Dedifferentiated amniotic fluid mesenchymal stem cell (primary cell): ENCODE measurements at regions not wholly inside any gene's neighbourhood (a gene's known extent, or its start where the extent isn't known, plus 50 kb on each side); places are given as distances from the start of the nearest gene placed in this dataset.
A peak's percentile ranks its signal among the peaks of the same experiment; 100 is the strongest.
"Not testable (repeated sequence)": the region's sequence is repeated elsewhere in the genome, so short reads cannot be mapped to it uniquely, and the experiment has no call there.

Experiments
- DNase-seq: peaks from one replicate; pipeline ENCODE4 v3.0.0-alpha.2; 2016; ENCODE audit errors: extremely low spot score

DNA sequence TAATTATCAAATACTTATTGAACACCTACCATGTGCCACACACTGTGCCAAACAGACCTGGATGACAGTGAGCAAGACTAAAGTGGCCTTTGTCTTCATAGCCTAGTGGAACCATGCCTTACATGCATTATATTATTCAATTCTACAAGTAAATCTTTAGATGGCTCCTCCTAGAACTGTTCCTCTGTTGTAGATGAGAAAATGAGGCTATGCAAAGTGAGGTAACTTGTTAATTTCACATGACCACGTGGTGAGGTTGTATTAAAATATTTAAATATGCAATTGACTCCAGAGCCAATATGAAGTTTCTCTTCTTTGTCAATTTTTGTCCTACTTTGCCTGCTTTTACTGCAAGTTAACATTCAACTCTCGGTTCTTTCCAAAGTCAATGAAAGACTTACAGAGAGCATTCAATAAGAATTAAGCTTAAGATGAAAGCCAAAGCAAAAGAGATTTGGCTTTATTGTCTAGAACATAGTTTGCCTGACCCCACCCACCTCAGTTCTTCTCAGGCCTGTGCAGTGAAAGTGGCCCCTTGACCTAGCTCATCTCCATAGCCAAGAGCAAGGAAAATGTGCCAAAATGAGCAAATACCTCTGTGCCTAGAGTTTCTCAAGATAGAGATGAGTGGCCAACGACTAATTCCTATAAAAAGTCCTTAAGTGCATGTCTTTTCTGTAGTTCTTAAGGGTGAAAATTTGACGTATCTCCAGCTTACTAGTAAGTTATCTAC is 263.2 kb upstream of the NFIA start:
- DNase-seq = no peak

DNA sequence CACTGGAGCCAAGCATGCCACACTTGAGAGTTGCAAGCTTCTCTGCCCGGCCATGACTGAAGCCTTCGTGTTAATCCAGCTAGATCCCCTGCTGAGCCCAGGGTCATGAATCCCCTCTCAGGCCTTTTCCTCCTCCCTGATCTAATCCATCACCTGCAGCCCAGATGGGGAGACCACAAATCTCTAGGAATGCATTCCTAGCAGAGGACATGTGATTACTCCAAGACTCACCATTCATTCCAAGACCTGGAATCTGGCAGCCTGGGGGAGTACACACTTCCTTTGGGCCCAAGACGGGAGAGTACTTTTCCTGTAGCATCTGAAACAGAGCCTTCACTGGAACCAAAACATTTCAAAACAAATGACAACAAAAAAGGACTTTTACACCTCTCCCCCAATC is 269.3 kb upstream of the NFIA start:
- DNase-seq = no peak

DNA sequence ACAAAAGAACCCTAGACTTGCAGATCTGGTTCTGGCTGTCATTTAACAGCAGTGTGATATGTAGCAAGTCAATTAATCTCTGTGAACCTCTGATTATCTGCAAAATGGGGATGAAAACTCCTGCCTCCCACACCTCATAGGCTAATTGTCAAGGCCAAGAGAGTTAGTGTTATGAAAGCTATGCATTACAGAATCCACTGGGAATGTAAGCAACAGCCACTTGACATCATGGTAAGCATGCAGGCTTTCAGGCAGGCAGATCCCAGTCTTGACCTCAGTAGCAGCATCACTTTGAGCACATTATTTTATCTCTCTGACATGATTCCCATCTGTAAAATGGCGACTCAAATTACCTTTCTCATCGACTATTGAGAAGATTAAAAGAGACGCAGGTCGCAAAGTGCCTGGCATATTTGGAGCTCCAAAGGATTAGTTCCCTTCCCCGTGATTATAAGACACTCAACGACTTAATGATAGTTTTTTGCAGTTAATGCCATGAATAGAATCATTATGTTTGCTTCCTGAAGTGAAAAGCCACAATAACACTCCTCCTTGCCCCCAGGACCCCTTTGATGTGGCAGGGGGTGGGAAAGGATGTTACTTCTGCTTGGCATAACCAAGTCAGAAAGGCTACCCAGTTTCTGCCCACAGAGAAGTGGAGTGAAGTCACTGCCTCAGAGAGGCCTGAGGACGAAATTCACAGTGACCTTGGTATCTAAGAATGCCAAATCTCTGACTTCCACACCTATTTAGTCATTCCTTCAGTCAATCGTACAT is 273.0 kb upstream of the NFIA start:
- no peak for DNase-seq

DNA sequence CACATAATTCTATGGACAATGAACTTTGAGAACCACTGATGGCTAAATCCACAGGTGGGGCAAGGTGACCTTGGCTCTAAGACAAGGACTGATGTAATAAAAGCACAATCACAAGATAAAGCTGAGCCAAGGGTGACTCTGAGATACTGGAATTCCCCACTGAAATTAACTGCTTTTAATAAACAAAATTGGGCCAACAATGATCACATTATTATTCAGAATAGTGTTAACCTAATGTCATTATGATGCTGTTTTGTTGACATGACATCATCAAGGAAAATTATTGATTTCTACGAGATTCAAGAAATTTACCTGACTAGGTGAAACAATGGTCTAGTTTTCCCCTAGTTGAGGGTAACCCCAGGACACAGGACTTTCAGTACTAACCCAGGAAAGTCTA is 273.7 kb upstream of the NFIA start:
- no peak for DNase-seq

DNA sequence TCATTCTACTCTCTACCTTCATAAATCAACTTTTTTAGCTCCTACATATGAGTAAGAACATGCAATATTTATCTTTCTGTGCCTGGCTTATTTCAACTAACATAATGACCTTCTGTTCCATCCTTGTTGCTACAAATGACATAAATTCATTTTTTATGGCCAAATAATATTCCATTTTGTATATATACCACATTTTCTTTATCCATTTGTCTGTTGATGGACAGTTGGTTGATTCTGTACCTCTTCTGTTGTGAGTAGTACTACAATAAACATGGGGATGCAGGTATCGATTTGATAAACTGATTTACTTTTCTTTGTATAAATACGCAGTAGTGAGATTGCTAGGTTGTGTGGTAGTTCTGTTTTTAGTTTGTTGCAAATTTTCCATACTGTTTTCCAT is 279.5 kb upstream of the NFIA start:
- no peak for DNase-seq

DNA sequence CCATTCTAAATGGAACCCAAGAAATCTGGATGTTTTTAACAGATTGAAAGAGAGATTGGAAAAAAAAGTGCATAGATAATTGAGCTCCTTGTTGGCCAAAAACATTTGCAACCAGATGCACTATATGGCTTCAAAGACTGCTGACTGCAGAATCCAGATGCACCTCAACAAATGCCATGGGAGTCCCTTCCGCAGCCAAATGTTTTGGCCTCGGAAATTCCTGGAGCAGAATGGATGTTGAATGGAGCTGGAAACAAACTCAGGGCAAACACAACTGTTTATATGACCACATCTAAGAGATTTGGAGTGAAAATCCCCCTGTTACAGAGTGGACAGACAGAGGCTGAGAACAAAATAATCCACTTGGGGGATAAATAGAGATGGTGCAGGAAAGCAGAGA is 285.0 kb upstream of the NFIA start:
- no peak for DNase-seq

DNA sequence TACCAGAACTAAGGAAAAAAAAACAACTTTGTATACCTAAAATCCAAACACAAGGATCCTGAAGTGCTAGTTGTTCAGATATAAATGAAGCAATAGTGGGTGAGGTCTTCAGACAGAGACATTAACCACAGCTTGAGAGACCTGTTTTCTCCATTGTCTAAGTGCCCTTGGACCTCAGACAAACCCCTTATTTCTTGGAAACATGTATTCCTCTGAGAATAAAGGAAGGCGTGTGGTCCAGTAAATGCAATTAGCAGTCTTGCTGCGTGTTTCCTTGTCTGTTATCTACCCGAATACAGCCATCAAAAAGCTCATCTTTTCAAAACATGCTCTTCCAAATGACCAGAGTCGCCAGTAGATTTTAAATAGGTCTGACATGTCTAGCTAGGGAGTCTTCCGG is 291.1 kb upstream of the NFIA start:
- DNase-seq = no peak

DNA sequence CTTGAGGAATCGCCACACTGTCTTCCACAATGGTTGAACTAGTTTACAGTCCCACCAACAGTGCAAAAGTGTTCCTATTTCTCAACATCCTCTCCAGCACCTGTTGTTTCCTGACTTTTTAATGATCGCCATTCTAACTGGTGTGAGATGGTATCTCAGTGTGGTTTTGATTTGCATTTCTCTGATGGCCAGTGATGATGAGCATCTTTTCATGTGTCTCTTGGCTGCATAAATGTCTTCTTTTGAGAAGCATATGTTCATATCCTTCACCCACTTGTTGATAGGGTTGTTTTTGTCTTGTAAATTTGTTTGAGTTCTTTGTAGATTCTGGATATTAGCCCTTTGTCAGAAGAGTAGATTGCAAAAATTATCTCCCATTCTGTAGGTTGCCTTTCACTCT is 309.3 kb upstream of the NFIA start:
- DNase-seq = not testable (repeated sequence)

DNA sequence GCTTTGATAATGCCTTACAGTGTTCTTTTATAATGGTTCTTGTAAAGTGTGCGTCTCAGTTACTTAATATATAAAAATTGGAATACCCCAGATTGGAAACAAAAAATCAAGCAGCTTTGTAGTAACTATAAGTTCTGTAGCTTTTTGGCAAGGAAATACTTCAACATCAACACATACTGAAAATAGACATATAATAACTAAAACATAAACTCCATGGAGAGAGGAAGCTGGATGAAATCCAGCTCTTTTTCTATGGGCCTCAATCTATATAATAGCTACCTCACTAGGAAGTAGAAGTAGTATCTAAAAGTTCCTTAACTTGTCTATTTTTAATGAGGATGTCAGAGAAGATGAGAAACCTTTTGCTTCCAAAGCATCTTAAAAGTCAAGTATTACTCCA is 313.3 kb upstream of the NFIA start:
- DNase-seq = no peak

DNA sequence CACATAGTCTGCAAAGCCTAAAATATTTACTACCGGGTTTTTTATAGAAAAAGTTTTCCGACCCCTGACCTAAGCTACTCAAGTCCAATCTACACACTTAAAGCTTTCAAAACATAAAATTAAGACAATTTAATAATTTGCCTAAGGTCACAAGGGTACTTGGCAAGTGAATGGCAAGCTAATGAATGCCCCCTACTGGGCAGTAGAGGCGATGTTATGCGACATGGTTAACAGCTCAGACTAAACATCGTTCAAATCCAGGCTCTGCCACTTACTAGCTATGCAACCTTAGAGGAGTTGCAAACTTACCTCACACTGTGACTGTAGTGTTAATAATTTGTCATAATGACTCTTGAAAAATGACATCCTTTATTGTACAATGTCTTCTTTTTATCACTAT is 317.2 kb upstream of the NFIA start:
- no peak for DNase-seq

DNA sequence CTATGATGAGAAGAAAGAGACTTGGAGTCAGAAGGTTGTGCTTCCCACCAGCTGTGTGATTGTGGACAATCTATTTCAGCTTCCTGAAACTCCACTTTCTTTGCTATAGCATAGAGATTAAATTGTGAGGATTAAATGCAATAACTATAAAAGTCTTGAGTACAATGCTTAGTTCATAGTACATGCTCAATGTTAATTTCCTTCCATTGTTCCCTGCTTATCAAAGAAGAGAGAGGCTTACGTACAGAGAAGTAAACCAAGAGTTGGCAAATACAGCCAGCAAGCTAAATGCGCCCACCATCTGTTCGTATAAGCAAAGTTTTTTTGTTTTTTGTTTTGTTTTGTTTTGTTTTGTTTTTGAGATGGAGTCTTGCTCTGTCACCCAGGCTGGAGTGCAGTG is 317.9 kb upstream of the NFIA start:
- no peak for DNase-seq

DNA sequence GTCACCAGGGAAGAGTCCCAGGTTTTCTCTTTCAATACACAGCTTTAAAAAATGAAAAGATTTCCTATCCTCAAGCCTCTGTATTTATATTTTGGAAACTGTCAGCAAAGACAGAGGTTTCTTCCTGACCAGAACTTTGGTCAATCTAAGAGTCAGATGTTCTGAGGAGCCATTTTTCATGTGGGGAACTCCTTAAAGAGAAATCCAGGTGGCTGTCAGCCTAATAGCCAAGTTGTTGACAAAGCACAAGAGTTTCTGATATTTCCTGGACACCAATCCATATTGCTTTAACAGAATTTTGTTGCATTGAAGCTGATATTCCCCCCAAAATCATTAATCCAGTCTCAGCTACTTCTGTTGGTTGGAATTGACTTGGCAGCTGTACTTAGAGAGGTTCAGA is 318.6 kb upstream of the NFIA start:
- DNase-seq = no peak

DNA sequence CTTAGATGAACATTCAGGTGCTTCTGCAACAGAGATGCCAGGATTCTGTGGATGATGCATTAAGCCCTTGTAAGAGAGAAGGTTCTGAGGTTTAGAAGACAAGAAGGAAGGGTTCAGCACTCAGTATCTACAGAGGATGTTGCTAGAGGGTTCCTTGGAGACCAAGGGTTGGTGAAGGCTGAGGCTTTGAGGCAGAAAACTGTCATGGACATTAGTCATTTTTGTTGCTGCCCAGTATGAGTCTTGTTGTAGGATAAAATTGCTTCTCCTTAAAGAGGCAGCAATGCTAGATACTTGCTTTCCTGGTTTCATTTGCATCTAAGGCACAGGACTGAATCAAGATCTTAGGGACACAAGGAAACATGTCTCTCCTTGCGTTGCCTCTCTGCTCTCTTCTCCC is 319.4 kb upstream of the NFIA start:
- no peak for DNase-seq

DNA sequence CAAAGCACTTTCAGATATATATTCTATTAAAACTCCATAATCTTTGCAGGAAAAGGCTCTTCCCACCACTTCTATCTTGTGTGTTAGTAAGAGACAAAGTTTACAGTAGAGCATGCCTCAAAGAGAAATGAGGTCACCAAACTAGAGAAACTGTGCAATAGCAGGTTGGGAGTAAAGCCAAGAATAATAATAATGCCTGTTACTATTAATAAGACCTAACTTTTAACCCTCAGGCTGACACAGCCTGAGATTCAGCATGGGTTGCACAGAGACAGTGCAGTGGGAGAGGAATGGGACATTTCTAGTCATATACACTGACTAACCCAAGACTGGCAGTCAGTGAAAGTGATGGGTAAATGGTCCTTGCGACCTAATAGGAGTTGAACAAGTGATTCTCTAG is 320.2 kb upstream of the NFIA start:
- peak; percentile 40 for DNase-seq

DNA sequence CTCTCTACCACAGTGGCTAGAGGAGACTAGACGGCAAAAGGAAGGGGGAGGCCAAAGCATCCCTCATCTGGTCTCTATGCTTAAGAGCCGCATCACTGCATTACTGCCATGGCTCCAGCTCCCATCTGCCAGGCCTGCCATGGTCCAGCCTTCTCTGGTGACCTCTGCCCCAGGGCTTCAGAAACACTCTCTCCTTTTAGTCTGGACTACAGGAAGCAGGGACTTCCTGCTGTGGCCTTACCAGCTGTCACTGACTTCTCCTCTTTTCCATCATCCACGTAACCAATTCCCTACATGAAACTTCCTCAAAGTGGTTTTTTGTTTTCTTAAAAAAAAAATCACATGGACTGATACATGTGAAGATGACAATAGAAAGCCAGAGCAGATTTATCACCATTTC is 323.1 kb upstream of the NFIA start:
- no peak for DNase-seq

DNA sequence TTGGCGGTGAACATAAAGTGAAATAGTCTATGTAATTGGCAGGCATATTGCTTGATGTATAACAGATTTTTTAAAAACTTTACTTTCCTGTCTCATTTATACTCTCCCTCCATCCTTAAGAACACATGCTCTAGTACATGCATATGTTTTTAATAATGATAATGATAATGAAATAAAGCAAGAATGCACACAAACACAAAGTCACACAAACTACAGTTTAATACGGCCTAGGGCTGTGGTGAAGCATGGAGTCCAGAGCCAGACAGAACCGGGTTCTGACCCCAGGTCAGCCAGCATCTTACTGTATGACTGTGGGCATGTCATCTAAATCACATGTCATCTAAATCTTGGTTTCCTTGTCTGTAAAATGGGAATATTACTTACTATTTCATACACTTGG is 324.9 kb upstream of the NFIA start:
- DNase-seq = no peak

DNA sequence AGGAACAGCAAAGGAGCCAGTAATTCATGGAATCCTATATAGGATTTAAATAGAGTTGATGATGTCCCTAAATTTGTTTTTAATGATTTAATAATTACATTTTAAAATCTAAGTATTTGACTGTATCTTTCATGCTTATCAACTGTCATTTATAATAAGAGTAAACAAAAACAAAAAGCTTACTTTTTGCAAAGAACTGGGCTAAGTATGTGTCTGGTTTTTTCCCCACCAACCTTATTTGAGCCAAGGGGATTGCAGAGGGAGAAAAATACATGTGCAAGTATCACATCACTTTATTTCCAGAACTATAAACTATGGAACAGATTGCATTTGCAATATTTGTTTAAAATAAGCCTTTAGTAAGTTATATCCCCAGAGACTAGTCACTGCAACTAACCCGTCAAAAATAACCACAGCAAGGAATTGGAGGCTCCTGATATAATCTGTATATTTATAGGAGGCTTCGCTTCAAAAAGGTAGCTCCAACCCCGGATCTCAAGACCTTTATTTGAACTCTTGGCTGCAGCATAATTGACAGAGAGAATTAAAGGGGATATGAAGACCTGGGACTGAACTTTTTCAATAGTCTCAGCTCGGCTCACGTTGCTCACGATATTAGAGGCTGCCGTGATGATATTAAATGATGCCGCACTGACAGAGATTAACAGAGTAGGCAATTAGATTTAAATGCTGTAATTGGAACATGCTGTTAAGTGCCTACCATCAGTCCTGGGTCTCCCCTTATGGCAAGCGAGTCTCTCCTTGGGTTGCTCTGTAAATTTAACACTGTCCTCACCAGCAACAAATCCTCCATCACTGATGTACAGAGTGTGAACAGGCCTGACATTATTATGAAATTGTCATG is 329.1 kb upstream of the NFIA start:
- DNase-seq = no peak

DNA sequence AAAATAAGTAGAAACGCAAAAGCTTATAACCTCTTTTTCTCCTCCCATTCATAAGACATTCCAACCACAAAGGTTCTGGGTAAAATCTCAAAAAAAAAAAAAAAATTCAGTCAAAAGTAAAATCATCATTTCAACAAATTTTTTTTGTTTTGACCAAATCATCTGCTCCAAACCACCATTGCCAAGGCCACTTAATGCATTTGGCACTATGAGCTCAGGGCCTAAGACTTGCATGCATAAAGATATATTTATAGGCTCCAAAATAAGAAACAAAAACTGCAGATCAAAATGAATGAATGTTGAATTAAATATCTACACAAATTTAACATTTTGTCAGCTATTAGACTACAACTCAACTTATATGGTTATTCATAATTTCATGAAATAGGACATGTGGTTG is 331.1 kb upstream of the NFIA start:
- DNase-seq = no peak

DNA sequence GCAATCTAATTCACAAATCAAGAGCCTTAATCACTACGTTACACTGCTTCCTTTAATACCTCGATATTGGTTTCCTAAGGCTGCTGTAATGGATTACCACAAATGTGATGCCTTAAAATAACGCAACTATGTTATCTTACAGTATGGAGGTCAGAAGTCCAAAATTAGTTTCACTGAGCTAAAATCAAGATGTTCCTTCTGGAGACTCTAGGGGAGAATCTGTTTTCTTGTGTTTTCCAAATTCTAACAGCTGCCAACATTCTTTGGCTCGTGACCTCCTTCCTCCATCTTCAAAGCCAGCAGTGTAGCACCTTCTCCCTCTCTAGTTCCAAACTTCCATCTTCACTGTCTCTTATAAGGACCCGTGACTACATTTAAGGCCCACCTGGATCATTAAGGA is 335.0 kb upstream of the NFIA start:
- no peak for DNase-seq

DNA sequence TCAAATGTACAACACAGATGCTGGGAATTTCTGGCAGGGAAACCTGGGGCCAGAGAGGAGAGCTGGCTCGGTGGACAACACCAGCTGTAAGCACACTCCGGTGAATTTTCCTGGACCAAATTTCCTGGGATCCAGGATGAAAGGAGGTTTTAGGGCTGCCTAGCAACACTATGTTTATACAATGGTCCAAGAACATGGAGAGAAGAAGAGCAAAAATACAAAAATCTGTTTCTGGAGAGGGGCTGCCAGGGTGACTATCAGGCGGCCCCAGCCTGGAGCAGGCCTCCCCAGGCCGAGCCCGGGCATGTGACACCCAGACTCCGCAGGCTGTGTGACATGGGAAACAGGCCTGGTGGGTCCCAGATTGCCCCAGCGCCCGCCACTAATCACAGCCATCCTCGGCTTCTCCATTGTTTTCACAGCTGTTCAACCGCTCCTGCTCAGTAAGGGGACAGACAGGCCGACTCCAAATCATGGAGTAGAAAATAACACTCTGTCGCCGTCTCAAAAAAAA is 336.0 kb upstream of the NFIA start:
- DNase-seq = no peak

DNA sequence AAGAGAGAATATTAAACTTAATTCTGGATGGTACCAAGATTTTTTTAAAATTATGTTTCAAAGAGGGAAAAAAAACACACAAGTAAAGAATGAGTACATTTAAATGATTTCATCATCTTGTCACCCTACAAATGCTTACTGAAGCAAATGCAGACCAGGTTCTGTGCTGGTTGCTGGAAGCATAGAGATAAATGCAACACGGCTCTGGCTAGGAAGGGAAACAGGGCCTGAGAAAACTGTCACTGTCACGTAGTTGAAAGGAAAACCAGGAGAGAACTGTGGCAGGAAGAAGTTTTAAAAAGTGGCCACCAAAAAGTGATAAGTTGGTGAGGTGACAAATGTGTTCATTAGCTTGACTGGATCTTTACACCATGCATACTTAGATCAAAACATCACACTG is 336.9 kb upstream of the NFIA start:
- no peak for DNase-seq

DNA sequence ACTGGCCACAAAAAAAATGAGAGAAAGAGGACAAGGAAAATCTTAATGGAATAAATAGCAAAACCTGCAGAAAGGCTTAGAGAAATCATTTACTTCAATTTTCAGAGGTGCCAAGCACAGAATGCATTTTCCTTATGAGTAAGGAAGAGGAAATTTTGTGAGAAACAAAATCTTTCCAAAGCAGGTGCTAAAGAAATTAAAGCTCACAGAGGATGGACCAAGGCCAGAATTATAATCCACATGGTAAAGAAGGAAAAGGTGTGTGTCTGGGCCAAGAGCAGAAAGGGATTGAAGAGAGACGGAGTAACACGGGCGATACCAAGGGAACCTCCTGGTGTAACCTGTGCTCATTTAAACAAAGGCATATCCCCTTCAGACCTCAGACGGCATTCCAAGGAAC is 340.0 kb upstream of the NFIA start:
- DNase-seq = no peak

DNA sequence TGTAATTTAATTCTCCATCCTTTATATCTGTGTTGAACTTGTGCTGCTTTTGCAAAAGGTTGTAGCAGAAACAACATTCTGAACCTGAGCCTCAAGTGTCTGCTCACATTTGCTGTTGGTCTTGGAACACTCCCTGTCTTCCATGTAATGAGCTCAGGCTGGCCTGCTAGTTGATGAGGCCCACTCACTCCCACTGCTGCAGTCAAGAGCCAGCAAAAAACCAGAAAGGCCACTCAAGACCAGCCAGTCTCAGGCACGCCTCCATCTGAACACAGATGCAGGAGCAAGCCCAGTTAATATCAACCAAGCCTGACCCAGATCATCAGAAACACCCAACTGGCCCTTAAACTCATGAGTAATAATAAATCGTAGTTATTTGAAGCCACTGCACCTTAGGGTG is 342.2 kb upstream of the NFIA start:
- no peak for DNase-seq
